DMS114 treated with DMSO at 0.1 percent for 48 hours (cell line): ENCODE measurements at regions not wholly inside any gene's neighbourhood (a gene's known extent, or its start where the extent isn't known, plus 50 kb on each side); places are given as distances from the start of the nearest gene placed in this dataset.

ENCODE experiments used
- DNase-seq: peaks from one replicate; lab custom pipeline; 2025; ENCODE audit not compliant: unreplicated experiment; lab: John Stamatoyannopoulos, UW

- DNase-seq = no peak
Measured at GRCh38 chr1:30437059-30437576, 286.3 kb downstream of the MATN1 start.

- no peak for DNase-seq
Measured at GRCh38 chr1:30427545-30427944, 295.8 kb downstream of the MATN1 start.

- no peak for DNase-seq
Measured at GRCh38 chr1:30425046-30425445, 298.3 kb downstream of the MATN1 start.

GRCh38 chr1:30423570-30423969 lies 299.8 kb downstream of the MATN1 start:
- DNase-seq = no peak

- no peak for DNase-seq
Measured at GRCh38 chr1:30422251-30422650, 301.1 kb downstream of the MATN1 start.

- DNase-seq = no peak
Measured at GRCh38 chr1:30420519-30421050, 302.8 kb downstream of the MATN1 start.

- DNase-seq = no peak
Measured at GRCh38 chr1:30419831-30420230, 303.6 kb downstream of the MATN1 start.

GRCh38 chr1:30418939-30419720 lies 304.3 kb downstream of the MATN1 start:
- DNase-seq = no peak

GRCh38 chr1:30418061-30418938 lies 305.1 kb downstream of the MATN1 start:
- DNase-seq = no peak

- DNase-seq = no peak
Measured at GRCh38 chr1:30417701-30418046, 305.7 kb downstream of the MATN1 start.

GRCh38 chr1:30417001-30417700 lies 306.2 kb downstream of the MATN1 start:
- DNase-seq = no peak

- DNase-seq = no peak
Measured at GRCh38 chr1:30416221-30416820, 307.1 kb downstream of the MATN1 start.

- no peak for DNase-seq
Measured at GRCh38 chr1:30415171-30415940, 308.0 kb downstream of the MATN1 start.

- no peak for DNase-seq
Measured at GRCh38 chr1:30414851-30415165, 308.6 kb downstream of the MATN1 start.

- DNase-seq = no peak
Measured at GRCh38 chr1:30414086-30414850, 309.1 kb downstream of the MATN1 start.

GRCh38 chr1:30413606-30414005 lies 309.8 kb downstream of the MATN1 start:
- no peak for DNase-seq

- DNase-seq = no peak
Measured at GRCh38 chr1:30413111-30413440, 310.3 kb downstream of the MATN1 start.

GRCh38 chr1:30412241-30413110 lies 310.9 kb downstream of the MATN1 start:
- DNase-seq = no peak

- DNase-seq = no peak
Measured at GRCh38 chr1:30411206-30411605, 312.2 kb downstream of the MATN1 start.
